Calu3 (cell line): ENCODE measurements at regions not wholly inside any gene's neighbourhood (a gene's known extent, or its start where the extent isn't known, plus 50 kb on each side); places are given as distances from the start of the nearest gene placed in this dataset.

ENCODE experiments used
- BruUV-seq: library from RNA; stranded (reverse); fragments of 400-500 nt; replicated peaks from 2 replicates; lab custom pipeline; 2021; lab: Mats Ljungman, UMichigan
- CTCF ChIA-PET: fragments of 300-600 bp; sonication (Branson Sonifier 250); formaldehyde crosslinking; loops from one replicate; lab custom pipeline; 2022; ENCODE audit warnings: antibody characterized with exemption; lab: Charles Lee
- DNase-seq: peaks from one replicate; pipeline ENCODE4 v3.0.0; 2022
- H3K27ac Mint-ChIP-seq: one replicate; pipeline ENCODE4 v1.8.0; 2022; ENCODE audit warnings: mixed read lengths; ENCODE audit not compliant: unreplicated experiment
- H3K27me3 Mint-ChIP-seq: one replicate; pipeline ENCODE4 v1.8.0; 2022; ENCODE audit warnings: mixed read lengths; ENCODE audit not compliant: unreplicated experiment
- H3K36me3 Mint-ChIP-seq: one replicate; pipeline ENCODE4 v1.8.0; 2022; ENCODE audit warnings: mild to moderate bottlenecking, moderate library complexity, mixed read lengths; ENCODE audit not compliant: insufficient read depth, unreplicated experiment
- H3K4me1 Mint-ChIP-seq: one replicate; pipeline ENCODE4 v1.8.0; 2022; ENCODE audit warnings: mild to moderate bottlenecking, low read depth, mixed read lengths; ENCODE audit not compliant: unreplicated experiment
- H3K4me3 Mint-ChIP-seq: one replicate; pipeline ENCODE4 v1.8.0; 2022; ENCODE audit warnings: mild to moderate bottlenecking, low read depth, moderate library complexity, mixed read lengths; ENCODE audit not compliant: unreplicated experiment
- H3K9me3 Mint-ChIP-seq: one replicate; pipeline ENCODE4 v1.8.0; 2022; ENCODE audit warnings: low read depth, mixed read lengths; ENCODE audit not compliant: unreplicated experiment
- intact Hi-C: fragments of 100-400 bp; cut with micrococcal nuclease; formaldehyde crosslinking; loops from one replicate; pipeline ENCODE4 v1.10.0; 2022; ENCODE audit not compliant: unreplicated experiment
- TF ChIP-seq, protein P1 (sequence below): fragments of 200-600 bp; IDR thresholded peaks from one replicate; pipeline ENCODE4 v1.8.0; 2022; ENCODE audit warnings: antibody characterized with exemption; ENCODE audit not compliant: unreplicated experiment

DNA sequence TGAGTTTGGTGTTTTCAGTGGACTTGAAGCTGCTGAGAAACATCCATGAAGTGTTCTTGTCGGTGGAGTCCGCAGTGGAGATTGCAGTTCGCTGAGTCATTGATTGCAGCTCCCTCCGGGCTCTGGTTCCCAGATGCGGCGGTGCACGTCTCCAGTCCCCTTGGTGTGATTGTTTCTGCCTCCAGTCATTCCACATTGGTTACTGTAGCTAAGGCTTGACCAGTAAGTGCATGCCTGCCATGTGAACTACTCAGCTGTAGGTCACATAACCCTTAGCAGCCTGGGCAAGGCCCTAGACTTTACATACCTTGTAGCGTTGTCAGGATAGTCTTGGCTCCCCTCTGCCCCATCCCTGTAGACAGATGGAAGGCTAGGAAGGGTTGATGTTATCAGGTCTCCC is 53.8 kb upstream of the CLCN4 start:
- Mint-ChIP-seq H3K27me3 (no peaks in the 10 kb centered on the region), H3K27ac (no peak overlapping the region), H3K4me3 (no peak overlapping the region), H3K36me3 (peaks cover 18% of the 10 kb centered on the region), H3K9me3 (no peaks in the 10 kb centered on the region), H3K4me1 (peaks cover 13% of the 10 kb centered on the region)
- CTCF ChIA-PET, result no interaction called here
- DNase-seq, result no peak
- BruUV-seq, result no TSS peak
- TF ChIP-seq, protein P1, sequence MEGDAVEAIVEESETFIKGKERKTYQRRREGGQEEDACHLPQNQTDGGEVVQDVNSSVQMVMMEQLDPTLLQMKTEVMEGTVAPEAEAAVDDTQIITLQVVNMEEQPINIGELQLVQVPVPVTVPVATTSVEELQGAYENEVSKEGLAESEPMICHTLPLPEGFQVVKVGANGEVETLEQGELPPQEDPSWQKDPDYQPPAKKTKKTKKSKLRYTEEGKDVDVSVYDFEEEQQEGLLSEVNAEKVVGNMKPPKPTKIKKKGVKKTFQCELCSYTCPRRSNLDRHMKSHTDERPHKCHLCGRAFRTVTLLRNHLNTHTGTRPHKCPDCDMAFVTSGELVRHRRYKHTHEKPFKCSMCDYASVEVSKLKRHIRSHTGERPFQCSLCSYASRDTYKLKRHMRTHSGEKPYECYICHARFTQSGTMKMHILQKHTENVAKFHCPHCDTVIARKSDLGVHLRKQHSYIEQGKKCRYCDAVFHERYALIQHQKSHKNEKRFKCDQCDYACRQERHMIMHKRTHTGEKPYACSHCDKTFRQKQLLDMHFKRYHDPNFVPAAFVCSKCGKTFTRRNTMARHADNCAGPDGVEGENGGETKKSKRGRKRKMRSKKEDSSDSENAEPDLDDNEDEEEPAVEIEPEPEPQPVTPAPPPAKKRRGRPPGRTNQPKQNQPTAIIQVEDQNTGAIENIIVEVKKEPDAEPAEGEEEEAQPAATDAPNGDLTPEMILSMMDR, result no peak
- intact Hi-C loops, result no loop called here

DNA sequence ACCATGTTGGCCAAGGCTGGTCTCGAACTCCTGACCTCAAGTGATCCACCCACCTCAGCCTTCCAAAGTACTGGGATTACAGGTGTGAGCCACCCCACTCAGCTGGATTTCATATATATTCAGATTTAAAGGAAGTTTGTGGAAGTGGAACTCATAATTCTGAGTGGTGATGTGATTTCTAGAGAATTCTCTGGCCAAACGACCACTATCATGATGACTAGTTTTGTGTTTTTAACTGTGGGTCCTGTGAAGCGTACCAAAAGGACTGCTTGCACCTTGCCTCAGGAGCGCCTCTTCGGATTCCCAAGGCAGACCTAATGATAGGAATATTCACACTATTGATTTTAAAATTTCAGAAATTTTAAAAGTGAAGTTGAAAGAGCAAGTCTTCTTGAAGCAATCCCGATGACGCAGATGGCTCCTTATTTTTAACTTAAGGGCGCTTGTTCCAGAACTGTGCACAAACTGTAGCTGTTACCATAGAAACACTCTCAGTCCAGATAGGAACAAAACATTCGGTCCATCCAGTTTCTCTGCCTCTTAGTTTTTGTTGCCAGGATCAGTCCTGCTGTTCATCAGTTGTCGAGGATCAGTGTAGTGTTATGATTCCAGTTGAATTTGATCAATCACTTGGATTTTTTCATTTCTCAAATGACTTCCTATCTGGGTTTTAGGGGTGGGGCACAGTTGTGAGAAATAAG is 51.7 kb upstream of the CLCN4 start:
- no TSS peak for BruUV-seq
- no peaks in the 10 kb centered on the region for H3K27me3 Mint-ChIP-seq
- no peaks in the 10 kb centered on the region for H3K9me3 Mint-ChIP-seq
- intact Hi-C loops, result no loop called here
- no peak for DNase-seq
- TF ChIP-seq, protein P1, result no peak
- no peak overlapping the region for H3K27ac Mint-ChIP-seq
- CTCF ChIA-PET, result no interaction called here
- no peak overlapping the region for H3K4me3 Mint-ChIP-seq
- peaks cover 8% of the 10 kb centered on the region for H3K36me3 Mint-ChIP-seq
- peaks cover 13% of the 10 kb centered on the region for H3K4me1 Mint-ChIP-seq

DNA sequence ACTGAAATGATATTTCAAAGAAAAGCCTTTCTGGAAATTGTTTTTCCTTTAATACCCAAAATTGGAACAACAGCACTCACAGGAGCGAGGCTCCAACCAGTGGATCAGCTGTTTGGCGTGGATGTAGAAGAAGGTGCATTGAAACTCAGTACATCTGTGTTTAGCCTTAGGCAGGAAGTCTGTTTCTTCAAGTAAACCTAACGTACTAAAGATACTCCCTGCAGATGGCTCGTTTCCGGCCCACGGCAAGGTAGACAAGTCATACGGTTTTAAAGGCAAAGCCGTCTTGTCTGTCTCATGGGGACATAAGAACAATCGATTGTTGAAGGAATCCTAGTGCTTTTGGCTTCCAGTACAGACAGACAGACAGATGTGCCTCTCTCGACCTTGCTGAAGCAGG is 50.0 kb upstream of the CLCN4 start:
- Mint-ChIP-seq H3K36me3 (peaks cover 3% of the 10 kb centered on the region), H3K27me3 (no peaks in the 10 kb centered on the region), H3K27ac (no peak overlapping the region), H3K4me3 (no peak overlapping the region), H3K4me1 (no peaks in the 10 kb centered on the region), H3K9me3 (no peaks in the 10 kb centered on the region)
- BruUV-seq, result no TSS peak
- CTCF ChIA-PET, result no interaction called here
- intact Hi-C loops, result no loop called here
- TF ChIP-seq, protein P1, result no peak
- no peak for DNase-seq
